MCF 10A (cell line): ENCODE measurements at regions not wholly inside any gene's neighbourhood (a gene's known extent, or its start where the extent isn't known, plus 50 kb on each side); places are given as distances from the start of the nearest gene placed in this dataset.

Source experiments
- BruUV-seq: library from RNA; stranded (reverse); fragments of 400-500 nt; replicated peaks from 2 replicates; lab custom pipeline; 2021; lab: Mats Ljungman, UMichigan
- CTCF ChIA-PET: fragments of 300-600 bp; sonication (Branson Sonifier 250); formaldehyde crosslinking; extraction: SDS; loops from one replicate; lab custom pipeline; 2021; ENCODE audit warnings: antibody characterized with exemption, inconsistent platforms; lab: Yijun Ruan, JAX
- POLR2A ChIA-PET: fragments of 300-600, 350-650 bp; sonication (Branson Sonifier 250); formaldehyde crosslinking; extraction: SDS; loops from one replicate; lab custom pipeline; 2020; ENCODE audit warnings: antibody characterized with exemption, inconsistent platforms; lab: Yijun Ruan, JAX
- DNase-seq: peaks from one replicate; pipeline ENCODE4 v3.0.0-alpha.2; 2018; ENCODE audit not compliant: unreplicated experiment
- H3K27ac Mint-ChIP-seq: one replicate; pipeline ENCODE4 v1.8.0; 2022; ENCODE audit warnings: mild to moderate bottlenecking, low read depth, mixed read lengths; ENCODE audit not compliant: unreplicated experiment
- H3K27me3 Mint-ChIP-seq: one replicate; pipeline ENCODE4 v1.8.0; 2022; ENCODE audit warnings: mixed read lengths; ENCODE audit not compliant: insufficient read depth, unreplicated experiment
- H3K36me3 Mint-ChIP-seq: one replicate; pipeline ENCODE4 v1.8.0; 2022; ENCODE audit warnings: mild to moderate bottlenecking, moderate library complexity, mixed read lengths; ENCODE audit not compliant: insufficient read depth, unreplicated experiment
- H3K4me1 Mint-ChIP-seq: one replicate; pipeline ENCODE4 v1.8.0; 2022; ENCODE audit warnings: mixed read lengths; ENCODE audit not compliant: insufficient read depth, unreplicated experiment
- H3K4me3 Mint-ChIP-seq: one replicate; pipeline ENCODE4 v1.8.0; 2022; ENCODE audit warnings: mild to moderate bottlenecking, moderate library complexity, mixed read lengths; ENCODE audit not compliant: unreplicated experiment
- H3K9me3 Mint-ChIP-seq: one replicate; pipeline ENCODE4 v1.8.0; 2022; ENCODE audit warnings: mixed read lengths; ENCODE audit not compliant: unreplicated experiment
- intact Hi-C: fragments of 100-400 bp; cut with micrococcal nuclease; formaldehyde crosslinking; loops from 2 replicates; pipeline ENCODE4 v1.14.1; 2022
- TF ChIP-seq, protein P1 (sequence below): fragments of 200-600 bp; IDR thresholded peaks from one replicate; pipeline ENCODE4 v1.8.0; 2022; ENCODE audit warnings: antibody characterized with exemption, mild to moderate bottlenecking; ENCODE audit not compliant: unreplicated experiment

GRCh38 chr6:102717737-102718456 lies 1324.4 kb downstream of the GRIK2 start:
- CTCF ChIA-PET: interaction anchor here (0.6 to 0.7 kb wide), 3 partner anchors 13 to 634 kb away, joined by 3 read pairs; no protein-coding TSS in a partner anchor
- BruUV-seq: no TSS peak
- no peak for DNase-seq
- Mint-ChIP-seq H3K27me3 (no peaks in the 10 kb centered on the region), H3K4me1 (no peaks in the 10 kb centered on the region), H3K9me3 (no peaks in the 10 kb centered on the region), H3K36me3 (no peaks in the 10 kb centered on the region), H3K4me3 (no peak overlapping the region), H3K27ac (no peak overlapping the region)
- POLR2A ChIA-PET: no interaction called here
- TF ChIP-seq, protein P1, sequence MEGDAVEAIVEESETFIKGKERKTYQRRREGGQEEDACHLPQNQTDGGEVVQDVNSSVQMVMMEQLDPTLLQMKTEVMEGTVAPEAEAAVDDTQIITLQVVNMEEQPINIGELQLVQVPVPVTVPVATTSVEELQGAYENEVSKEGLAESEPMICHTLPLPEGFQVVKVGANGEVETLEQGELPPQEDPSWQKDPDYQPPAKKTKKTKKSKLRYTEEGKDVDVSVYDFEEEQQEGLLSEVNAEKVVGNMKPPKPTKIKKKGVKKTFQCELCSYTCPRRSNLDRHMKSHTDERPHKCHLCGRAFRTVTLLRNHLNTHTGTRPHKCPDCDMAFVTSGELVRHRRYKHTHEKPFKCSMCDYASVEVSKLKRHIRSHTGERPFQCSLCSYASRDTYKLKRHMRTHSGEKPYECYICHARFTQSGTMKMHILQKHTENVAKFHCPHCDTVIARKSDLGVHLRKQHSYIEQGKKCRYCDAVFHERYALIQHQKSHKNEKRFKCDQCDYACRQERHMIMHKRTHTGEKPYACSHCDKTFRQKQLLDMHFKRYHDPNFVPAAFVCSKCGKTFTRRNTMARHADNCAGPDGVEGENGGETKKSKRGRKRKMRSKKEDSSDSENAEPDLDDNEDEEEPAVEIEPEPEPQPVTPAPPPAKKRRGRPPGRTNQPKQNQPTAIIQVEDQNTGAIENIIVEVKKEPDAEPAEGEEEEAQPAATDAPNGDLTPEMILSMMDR: no peak
- intact Hi-C loops: no loop called here

- TF ChIP-seq, protein P1: no peak
- no peak overlapping the region for H3K4me3 Mint-ChIP-seq
- H3K4me1 Mint-ChIP-seq: no peaks in the 10 kb centered on the region
- no peaks in the 10 kb centered on the region for H3K9me3 Mint-ChIP-seq
- H3K36me3 Mint-ChIP-seq: no peaks in the 10 kb centered on the region
- POLR2A ChIA-PET: no interaction called here
- no peaks in the 10 kb centered on the region for H3K27me3 Mint-ChIP-seq
- CTCF ChIA-PET: interaction anchor here (0.7 kb wide), 2 partner anchors 25 to 635 kb away, joined by 3 read pairs; no protein-coding TSS in a partner anchor
- intact Hi-C loops: no loop called here
- no peak overlapping the region for H3K27ac Mint-ChIP-seq
- no peak for DNase-seq
- no TSS peak for BruUV-seq
Measured at GRCh38 chr6:102717252-102717651, 1323.7 kb downstream of the GRIK2 start.

- Mint-ChIP-seq H3K4me3 (no peak overlapping the region), H3K27me3 (no peaks in the 10 kb centered on the region), H3K9me3 (no peaks in the 10 kb centered on the region), H3K36me3 (no peaks in the 10 kb centered on the region), H3K4me1 (no peaks in the 10 kb centered on the region), H3K27ac (no peak overlapping the region)
- no TSS peak for BruUV-seq
- ChIA-PET POLR2A (no interaction called here), CTCF (interaction anchor here (0.6 kb wide), 1 partner anchor 267 kb away, joined by 3 read pairs; no protein-coding TSS in a partner anchor)
- TF ChIP-seq, protein P1: no peak
- no peak for DNase-seq
- intact Hi-C loops: no loop called here
Measured at GRCh38 chr6:102701019-102701418, 1307.5 kb downstream of the GRIK2 start.

- no TSS peak for BruUV-seq
- intact Hi-C loops: no loop called here
- Mint-ChIP-seq H3K9me3 (no peaks in the 10 kb centered on the region), H3K4me1 (no peaks in the 10 kb centered on the region), H3K27ac (no peak overlapping the region), H3K27me3 (no peaks in the 10 kb centered on the region), H3K36me3 (no peaks in the 10 kb centered on the region), H3K4me3 (no peak overlapping the region)
- TF ChIP-seq, protein P1: no peak
- DNase-seq: no peak
- CTCF ChIA-PET: no interaction called here
- POLR2A ChIA-PET: no interaction called here
Measured at GRCh38 chr6:102686461-102686860, 1293.0 kb downstream of the GRIK2 start.
